Subcutaneous abdominal adipose tissue (tissue), 5 donors: ENCODE measurements at regions not wholly inside any gene's neighbourhood (a gene's known extent, or its start where the extent isn't known, plus 50 kb on each side); places are given as distances from the start of the nearest gene placed in this dataset.
"Not testable (repeated sequence)": the region's sequence is repeated elsewhere in the genome, so short reads cannot be mapped to it uniquely, and the experiment has no call there.

Experiments used
- H3K27ac ChIP-seq: one replicate; pipeline ENCODE4 v1.7.0; 2013; ENCODE audit warnings: low read depth, mild to moderate bottlenecking, inconsistent platforms, low read length, moderate library complexity
- H3K27me3 ChIP-seq, 5 donors: one replicate each; pipeline ENCODE4 v1.7.0; 2013; ENCODE audit warnings: low read length in 5 of 5, inconsistent platforms in 1 of 5; ENCODE audit not compliant: control insufficient read depth in 5 of 5, insufficient read depth in 4 of 5
- H3K36me3 ChIP-seq, 5 donors: one replicate each; pipeline ENCODE4 v1.7.0; 2013; ENCODE audit warnings: low read length in 5 of 5; ENCODE audit not compliant: control insufficient read depth in 5 of 5, insufficient read depth in 5 of 5
- H3K4me1 ChIP-seq, 5 donors: one replicate each; pipeline ENCODE4 v1.7.0; 2013; ENCODE audit warnings: low read length in 5 of 5, mild to moderate bottlenecking in 3 of 5, moderate library complexity in 1 of 5; ENCODE audit not compliant: control insufficient read depth in 5 of 5, insufficient read depth in 5 of 5
- H3K4me3 ChIP-seq, 5 donors: one replicate each; pipeline ENCODE4 v1.7.0; 2013; ENCODE audit warnings: low read length in 5 of 5, low read depth in 1 of 5
- H3K9ac ChIP-seq, 5 donors: one replicate each; pipeline ENCODE4 v1.7.0; 2013; ENCODE audit warnings: low read length in 5 of 5, mild to moderate bottlenecking in 4 of 5, moderate library complexity in 3 of 5
- H3K9me3 ChIP-seq, 5 donors: one replicate each; pipeline ENCODE4 v1.7.0; 2013; ENCODE audit warnings: low read length in 5 of 5; ENCODE audit not compliant: control insufficient read depth in 5 of 5
- donor health status: healthy.
- donor health status: healthy.
- donor health status: healthy.
- donor health status: healthy.
- donor health status: healthy.

- H3K27me3 ChIP-seq, result peaks cover 8 to 21% (median 11%) of the 10 kb centered on the region in 5 donors
- no peaks in the 10 kb centered on the region for H3K36me3 ChIP-seq
- no peaks in the 10 kb centered on the region for H3K4me1 ChIP-seq
- no peak overlapping the region for H3K27ac ChIP-seq
- H3K9me3 ChIP-seq, result peaks cover 0 to 8% (median 0%) of the 10 kb centered on the region in 5 donors
- no peak overlapping the region for H3K4me3 ChIP-seq
- H3K9ac ChIP-seq, result no peak overlapping the region
Observed at GRCh38 chr1:3989465-3989864, 89.4 kb upstream of the C1orf174 start.

- Histone ChIP-seq H3K27ac (no peak overlapping the region), H3K9ac (no peak overlapping the region), H3K36me3 (no peaks in the 10 kb centered on the region), H3K4me3 (no peak overlapping the region), H3K4me1 (no peaks in the 10 kb centered on the region), H3K9me3 (peaks cover 0 to 8% (median 0%) of the 10 kb centered on the region in 5 donors), H3K27me3 (peaks cover 12 to 29% (median 14%) of the 10 kb centered on the region in 5 donors)
Observed at GRCh38 chr1:3992103-3992556, 92.1 kb upstream of the C1orf174 start.

- no peak overlapping the region for H3K4me3 ChIP-seq
- H3K9me3 ChIP-seq, result peaks cover 0 to 8% (median 0%) of the 10 kb centered on the region in 5 donors
- H3K36me3 ChIP-seq, result no peaks in the 10 kb centered on the region
- no peak overlapping the region for H3K27ac ChIP-seq
- H3K4me1 ChIP-seq, result no peaks in the 10 kb centered on the region
- no peak overlapping the region for H3K9ac ChIP-seq
- peaks cover 6 to 25% (median 12%) of the 10 kb centered on the region in 5 donors for H3K27me3 ChIP-seq
Observed at GRCh38 chr1:3992746-3993145, 92.7 kb upstream of the C1orf174 start.

- H3K36me3 ChIP-seq, result no peaks in the 10 kb centered on the region
- H3K4me1 ChIP-seq, result no peaks in the 10 kb centered on the region
- no peak overlapping the region for H3K27ac ChIP-seq
- H3K4me3 ChIP-seq, result no peak overlapping the region
- H3K9me3 ChIP-seq, result peaks cover 0 to 8% (median 0%) of the 10 kb centered on the region in 5 donors
- H3K27me3 ChIP-seq, result peaks cover 5 to 20% (median 11%) of the 10 kb centered on the region in 5 donors
- H3K9ac ChIP-seq, result no peak overlapping the region
Observed at GRCh38 chr1:3993619-3994375, 93.7 kb upstream of the C1orf174 start.

GRCh38 chr1:3995141-3995780 lies 95.2 kb upstream of the C1orf174 start:
- Histone ChIP-seq H3K9ac (no peak overlapping the region), H3K9me3 (peaks cover 0 to 8% (median 0%) of the 10 kb centered on the region in 5 donors), H3K36me3 (no peaks in the 10 kb centered on the region), H3K4me1 (no peaks in the 10 kb centered on the region), H3K27ac (no peak overlapping the region), H3K27me3 (peaks cover 6 to 29% (median 14%) of the 10 kb centered on the region in 5 donors), H3K4me3 (no peak overlapping the region)

- H3K4me3 ChIP-seq, result no peak overlapping the region
- peaks cover 20 to 40% (median 28%) of the 10 kb centered on the region in 5 donors for H3K27me3 ChIP-seq
- no peak overlapping the region for H3K27ac ChIP-seq
- H3K36me3 ChIP-seq, result no peaks in the 10 kb centered on the region
- H3K9ac ChIP-seq, result no peak overlapping the region
- no peaks in the 10 kb centered on the region for H3K4me1 ChIP-seq
- H3K9me3 ChIP-seq, result peaks cover 0 to 5% (median 0%) of the 10 kb centered on the region in 5 donors
Observed at GRCh38 chr1:3996846-3997705, 97.0 kb upstream of the C1orf174 start.

- Histone ChIP-seq H3K27ac (no peak overlapping the region), H3K4me3 (no peak overlapping the region), H3K9ac (no peak overlapping the region), H3K36me3 (no peaks in the 10 kb centered on the region), H3K9me3 (no peaks in the 10 kb centered on the region), H3K27me3 (peaks cover 20 to 44% (median 29%) of the 10 kb centered on the region in 5 donors), H3K4me1 (no peaks in the 10 kb centered on the region)
Observed at GRCh38 chr1:3998086-3998485, 98.0 kb upstream of the C1orf174 start.

GRCh38 chr1:3999514-3999913 lies 99.4 kb upstream of the C1orf174 start:
- not testable (repeated sequence) for H3K36me3 ChIP-seq, H3K4me1 ChIP-seq

GRCh38 chr1:3999941-4000735 lies 100.1 kb upstream of the C1orf174 start:
- H3K36me3 ChIP-seq, result no peaks in the 10 kb centered on the region
- H3K27me3 ChIP-seq, result peaks cover 18 to 40% (median 23%) of the 10 kb centered on the region in 5 donors

More at GRCh38 chr1:3999514-3999913, 99.4 kb upstream of the C1orf174 start:
- H3K9ac ChIP-seq, H3K4me3 ChIP-seq, H3K27ac ChIP-seq, H3K9me3 ChIP-seq: not testable (repeated sequence)
- peaks cover 20 to 39% (median 25%) of the 10 kb centered on the region in 5 donors for H3K27me3 ChIP-seq

More at GRCh38 chr1:3999941-4000735, 100.1 kb upstream of the C1orf174 start:
- H3K9ac ChIP-seq, result no peak overlapping the region
- no peak overlapping the region for H3K27ac ChIP-seq
- H3K4me3 ChIP-seq, result no peak overlapping the region
- H3K4me1 ChIP-seq, result no peaks in the 10 kb centered on the region
- no peaks in the 10 kb centered on the region for H3K9me3 ChIP-seq
